AG08396 (cell line): ENCODE measurements at regions not wholly inside any gene's neighbourhood (a gene's known extent, or its start where the extent isn't known, plus 50 kb on each side); places are given as distances from the start of the nearest gene placed in this dataset.
"Not testable (repeated sequence)": the region's sequence is repeated elsewhere in the genome, so short reads cannot be mapped to it uniquely, and the experiment has no call there.

Experiments used
- DNase-seq: peaks from one replicate; pipeline ENCODE4 v3.0.0; 2012; ENCODE audit warnings: low spot score, mixed read lengths

DNA sequence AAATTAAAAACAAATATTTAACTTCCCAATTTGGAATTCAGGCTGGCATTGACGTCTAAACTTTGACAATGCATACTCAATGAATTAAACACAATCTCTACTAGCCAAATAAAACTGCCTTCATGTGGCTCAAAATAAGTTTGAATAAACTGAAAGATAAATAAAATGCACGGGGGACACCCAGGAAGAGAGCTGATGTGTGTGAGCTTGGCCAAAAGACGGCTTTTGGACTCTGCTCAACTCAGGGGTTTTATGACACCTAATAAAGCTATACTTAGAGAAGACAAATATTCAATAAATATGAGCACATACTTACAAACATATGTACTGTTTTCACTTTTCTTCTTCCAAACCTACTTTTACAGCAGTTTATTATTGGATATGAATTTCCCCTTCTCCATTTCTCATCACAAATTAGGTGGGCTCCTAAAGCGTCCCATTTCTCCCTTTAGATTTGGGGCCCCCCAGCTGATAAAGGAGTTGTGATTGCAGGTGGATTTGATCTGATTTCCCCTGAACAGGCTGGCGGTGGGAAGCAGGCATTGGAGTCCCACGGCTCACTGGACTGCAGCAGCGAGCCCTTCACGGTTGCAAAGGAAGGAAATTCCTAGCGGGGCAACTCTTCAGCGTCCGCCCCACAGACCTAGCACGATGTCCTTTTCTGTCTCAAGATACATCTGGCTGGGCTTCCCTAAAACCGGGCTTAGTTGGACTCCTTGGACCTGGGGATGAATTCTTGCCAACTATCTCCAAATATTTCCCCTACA lies 79.6 kb downstream of the INSIG1 start:
- no peak for DNase-seq

DNA sequence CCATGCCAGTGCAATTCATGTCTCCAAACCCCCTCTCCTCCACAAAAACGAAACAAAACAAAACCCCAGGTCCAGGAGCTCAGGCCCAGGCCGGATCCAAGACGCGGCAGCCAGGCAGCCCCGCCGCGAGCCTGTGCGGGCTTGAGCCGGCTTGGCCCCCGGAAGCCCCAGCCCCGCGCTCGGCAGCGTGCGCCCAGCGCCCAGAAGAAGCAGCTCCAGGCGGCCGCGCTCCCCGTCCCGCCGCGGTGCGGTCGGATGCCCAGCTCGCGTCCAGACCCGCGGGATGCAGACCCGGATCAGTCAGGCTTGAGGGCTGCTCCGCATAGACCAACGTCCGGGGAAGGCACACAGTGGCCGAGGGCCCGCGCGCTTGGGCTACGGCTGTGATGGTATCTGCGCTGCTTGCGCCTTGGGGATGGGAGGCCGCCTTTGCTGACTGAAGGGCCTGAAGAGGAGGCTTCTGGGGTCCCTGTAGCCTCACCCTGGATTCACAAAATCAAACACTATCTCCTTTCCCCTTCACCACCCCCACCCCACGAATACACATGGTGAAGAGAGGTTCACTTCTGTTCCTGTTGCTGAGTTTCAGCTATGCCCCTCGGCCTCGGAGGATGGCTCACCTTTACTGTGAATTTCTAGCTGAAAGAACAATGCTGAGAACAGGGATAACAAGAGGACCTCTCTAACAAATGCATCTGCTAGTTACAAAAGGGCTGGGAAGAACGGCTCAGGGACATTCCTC lies 79.9 kb upstream of the EN2 start:
- no peak for DNase-seq

DNA sequence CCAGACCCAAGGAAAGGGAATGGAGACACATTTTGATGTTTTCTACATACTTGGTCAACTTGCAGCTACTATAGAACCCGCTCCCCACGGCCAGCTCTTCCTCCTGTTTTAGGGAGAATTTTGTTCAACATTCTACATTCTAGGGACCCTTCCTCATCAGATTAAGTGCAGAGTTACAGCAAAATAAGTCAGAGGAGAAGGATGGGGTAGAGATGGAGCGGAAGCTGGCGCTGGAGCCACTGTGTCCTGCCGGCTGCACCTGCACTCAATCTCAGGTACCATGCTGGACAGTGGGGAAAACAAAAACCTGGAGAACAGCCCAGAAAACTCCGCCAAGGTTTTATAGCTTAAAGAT lies 79.4 kb upstream of the EN2 start:
- no peak for DNase-seq

DNA sequence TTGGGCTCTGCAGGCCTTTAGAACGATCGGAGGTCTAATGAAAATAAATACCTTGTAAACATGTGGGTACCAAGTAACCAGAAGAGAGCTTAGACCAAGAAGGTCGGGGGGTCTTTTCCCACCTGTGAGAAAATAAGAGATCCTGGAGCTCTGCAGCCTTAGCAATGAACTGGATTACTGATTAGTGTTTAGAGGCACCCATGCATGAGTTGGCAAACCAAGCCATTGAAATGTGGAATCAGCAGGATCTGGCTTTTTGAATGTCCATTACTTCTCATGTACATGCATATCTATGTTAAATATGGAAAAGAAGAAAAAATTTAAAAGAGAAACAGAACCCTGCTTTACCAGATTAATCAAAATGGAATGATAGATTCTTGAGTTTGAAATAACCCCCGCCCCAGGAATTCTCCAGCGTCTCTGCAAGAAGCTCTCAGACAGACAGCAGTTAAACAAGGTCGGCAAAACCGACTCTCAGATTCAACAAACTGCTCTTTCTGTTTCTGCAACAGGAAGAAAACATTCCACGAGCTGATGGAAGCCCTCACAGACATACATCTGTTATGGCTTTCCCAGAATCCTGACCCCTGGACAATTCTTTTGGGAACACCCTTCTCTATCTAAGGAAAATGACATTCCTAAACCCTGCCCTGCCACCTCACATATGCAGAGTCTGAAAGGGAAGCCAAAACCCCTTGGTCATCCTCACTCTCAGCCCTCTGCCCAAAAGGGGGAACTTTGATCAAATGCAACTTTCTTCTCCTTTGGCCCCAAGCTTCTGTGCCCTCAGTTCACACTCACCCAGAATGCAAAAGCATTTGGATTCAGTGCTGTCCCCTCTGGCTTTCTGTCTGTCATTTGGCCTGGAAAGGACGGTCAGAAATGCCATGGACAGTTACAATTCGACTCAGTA lies 78.7 kb upstream of the EN2 start:
- no peak for DNase-seq

DNA sequence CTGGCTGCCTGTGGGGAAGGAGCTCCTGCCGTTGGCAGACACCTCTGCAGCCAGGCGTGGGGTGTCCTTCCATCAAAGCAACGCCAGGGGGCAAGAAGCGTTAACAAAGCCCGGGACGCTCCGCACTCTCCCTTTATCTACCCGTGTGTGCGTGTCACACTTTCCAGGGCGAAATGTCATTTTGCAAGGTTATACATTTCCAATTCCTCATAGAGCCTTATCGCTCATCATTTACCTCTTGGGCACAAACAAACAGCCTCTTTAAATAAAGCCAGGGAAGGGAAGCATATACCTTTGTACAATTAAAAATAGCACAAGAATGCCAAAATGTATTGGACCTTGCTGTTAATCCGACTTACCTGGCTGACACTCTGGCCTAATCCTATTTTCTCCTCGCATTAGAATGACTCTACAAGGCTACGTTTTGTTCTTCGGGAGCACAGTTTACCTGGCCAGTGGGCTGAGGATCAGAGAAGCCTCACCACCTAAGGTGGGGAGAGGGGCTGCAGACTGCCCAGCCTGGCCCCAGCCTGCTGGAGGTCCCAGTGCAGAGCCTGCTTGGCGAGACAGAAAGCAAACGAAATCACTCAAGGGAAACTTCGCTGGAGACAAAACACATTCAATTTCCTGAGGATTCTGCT lies 77.6 kb upstream of the EN2 start:
- peak; percentile 89 for DNase-seq

DNA sequence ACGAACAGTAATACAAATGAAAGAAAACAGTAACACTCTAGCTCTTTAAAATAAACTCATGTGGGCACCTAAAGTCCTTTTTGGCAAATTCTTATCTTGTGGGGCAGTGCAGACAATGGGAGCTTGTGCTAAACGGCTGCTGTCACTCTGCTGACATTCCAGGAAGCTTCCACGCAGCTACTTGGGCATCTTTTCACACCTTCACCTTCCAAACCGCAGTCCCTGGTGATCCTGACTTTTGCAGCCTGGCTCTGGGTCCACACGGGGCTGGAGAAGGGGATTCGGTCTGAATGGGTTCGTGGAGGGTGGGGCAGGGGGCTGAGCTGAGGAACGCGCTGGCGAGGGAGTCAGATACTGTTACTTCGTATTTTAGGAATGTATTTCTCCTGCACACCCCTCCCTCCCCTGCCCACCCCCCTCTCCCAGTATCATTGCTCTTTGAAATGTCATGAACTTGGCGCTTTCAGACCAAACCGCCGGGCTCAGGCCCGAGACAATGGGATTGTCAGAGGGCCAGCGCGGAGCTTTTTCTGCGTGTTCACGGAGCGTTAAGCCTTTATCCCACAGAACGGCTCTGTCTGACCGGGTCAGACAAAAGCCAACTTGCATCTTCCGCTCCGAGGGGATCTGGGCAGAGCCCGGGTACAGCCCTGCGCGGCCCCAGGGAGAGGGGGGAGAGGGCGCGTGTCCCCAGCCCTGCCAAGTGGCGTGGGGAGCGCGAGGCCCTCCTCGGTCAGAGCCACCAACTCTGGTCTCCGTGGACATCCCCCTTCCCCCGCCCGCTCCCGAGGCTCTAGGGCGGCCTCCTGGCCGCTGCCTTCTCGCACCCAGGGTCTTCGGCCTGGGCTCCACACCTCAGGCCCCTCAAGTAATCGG lies 76.7 kb upstream of the EN2 start:
- DNase-seq = no peak

DNA sequence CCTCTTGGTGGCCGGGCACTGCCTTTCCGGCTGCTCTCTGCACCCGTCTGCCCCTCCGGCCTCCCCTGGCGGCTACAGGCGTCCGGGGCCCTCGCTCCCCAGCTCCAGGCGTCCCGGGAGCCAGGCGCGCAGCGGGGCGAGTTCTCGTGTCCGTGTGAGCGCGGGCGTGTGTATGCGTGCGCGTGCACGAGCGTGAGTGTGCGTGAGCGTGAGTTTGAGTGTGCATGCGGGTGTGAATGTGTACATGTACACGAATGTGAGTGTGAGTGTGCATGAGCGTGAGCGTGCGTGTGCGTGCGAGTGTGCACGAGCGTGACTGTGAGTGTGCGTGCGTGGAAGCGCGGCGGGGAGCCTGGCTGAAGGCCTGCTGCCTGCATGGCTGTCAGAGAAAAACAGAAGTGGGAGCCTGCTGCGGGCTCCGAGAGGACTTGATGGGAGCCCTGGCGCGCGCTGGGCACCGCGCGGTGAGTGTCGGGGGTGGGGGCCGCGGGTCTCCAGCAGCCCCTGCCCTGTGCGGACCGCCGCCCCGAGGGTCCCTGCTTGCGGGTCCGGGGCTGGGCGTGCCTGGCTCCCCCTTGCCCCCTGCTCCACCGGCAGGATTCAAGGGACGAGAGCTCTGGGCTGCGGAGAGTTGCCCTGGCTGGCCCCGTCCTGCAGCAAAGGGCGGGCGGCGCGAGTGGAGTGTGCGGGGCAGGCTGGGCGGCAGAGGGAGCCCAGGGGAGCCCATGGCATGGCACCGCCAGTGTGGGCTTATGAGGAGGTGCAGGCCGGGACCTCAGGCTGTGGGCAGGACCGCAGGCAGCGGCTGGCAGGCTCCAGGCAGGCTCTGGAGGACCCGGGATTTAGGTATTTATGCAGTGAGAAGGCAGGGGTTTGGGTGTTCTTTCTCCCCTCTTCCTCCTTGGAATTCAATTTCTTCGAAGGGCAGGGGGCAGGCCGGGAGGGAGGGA lies 75.8 kb upstream of the EN2 start:
- no peak for DNase-seq

DNA sequence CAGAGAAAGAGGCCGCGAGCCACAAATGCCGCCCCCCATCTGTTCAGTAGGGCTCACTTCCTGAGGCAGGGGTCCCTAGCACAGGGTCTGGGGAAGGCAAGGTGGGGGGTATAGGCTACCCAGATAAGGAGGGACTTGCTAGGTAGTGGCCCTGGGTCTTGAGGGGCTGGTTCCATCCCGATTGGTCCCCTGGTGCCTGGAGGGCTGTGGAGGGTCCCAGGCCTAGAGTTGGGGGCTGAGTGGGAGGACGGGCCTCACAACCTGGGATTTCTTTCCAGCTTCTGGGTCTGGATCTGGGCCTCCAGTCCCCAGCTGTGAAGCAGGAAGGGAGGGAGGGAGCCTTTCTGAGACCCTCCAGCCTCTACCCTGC lies 75.1 kb upstream of the EN2 start:
- no peak for DNase-seq

DNA sequence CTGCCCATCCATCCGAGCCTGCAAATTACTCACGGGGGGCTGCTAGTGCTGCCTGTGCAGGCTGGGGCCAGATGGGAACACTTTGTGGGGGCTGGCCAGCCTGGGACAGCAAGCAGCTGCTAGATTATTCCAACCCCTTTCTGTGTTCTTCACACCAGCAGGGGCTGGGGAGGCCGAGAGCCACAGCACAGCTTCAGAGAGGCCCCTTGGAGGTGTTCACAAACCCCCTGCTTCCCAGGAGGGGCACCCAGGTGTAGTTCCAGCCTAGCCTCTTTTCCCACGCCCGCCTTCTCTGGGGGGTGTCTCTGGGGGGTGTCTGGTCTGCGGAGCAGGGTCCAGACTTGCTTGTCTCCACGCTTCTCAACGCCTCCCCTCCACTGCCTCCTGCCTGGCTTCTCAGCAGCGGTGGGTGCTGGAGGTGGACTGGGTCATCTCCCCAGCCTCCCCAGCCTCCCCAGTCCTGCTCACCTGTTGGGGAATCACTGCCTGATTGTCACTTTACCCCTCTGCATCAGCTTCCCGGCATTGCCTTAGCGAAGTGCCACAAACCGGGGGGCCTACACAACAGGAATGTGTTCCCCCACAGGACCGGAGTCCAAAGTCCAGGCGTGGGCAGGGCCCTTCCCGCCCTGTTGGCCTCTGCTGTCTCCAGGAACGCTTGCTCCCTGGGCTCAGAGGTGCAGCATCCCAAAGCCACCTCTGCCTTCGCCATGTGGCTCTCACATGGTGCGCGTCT lies 74.0 kb upstream of the EN2 start:
- no peak for DNase-seq

DNA sequence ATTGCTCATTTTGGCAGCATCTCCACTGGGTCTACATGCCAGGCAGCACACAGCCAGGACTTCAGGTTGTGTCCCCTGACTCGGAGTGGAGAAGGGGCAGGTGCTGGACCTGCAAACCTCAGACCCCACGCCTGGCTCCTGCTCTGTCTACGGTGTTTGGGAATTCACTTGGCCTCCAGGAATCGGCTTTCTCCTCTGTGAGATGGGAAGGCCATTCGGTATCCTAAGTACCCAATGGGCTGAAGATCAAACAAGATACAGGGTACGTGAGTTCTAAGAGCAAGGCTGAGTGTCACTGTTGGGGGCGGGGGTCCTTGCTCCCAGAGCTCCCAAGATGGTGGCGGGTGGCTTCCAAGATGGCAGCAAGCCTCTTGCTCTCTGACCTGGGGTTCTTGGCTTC lies 73.2 kb upstream of the EN2 start:
- no peak for DNase-seq

DNA sequence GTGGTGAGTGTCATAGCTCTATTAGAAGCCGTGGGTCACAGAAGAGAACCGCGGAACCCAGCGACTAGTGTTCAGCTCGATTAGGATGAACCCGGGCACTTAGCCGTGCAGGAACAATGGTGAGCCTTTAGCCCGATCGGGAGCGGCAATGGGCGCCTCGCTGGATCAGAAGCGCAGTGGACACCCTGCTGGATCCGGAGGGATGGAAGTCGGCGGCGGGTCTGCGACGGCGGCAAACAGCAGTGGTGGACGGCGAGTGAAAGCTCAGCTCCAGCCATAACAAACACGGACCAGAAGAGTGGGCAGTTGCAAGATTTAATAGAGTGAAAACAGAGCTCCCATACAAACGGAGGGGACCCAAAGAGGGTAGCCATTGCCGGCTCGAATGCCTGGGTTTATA lies 72.7 kb upstream of the EN2 start:
- not testable (repeated sequence) for DNase-seq

DNA sequence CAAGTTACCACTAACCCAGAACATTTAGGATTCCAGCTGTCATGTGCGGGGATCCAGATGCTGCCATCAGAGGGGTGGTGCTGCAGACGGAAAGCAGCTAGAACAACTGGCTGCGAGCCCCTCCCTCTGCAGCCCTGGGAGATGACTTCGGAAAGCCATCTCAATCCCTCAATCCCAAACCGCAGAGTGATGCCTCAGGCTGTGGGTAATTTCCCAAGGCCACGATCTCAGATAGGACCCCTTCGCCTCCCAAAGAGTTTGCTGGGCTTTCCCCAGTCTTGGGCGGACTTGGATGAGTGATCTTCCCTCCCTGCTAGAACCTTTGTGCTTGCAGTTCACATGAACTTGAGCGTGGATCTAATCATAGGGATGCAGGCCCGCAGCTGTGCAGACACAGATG lies 71.3 kb upstream of the EN2 start:
- DNase-seq = no peak

DNA sequence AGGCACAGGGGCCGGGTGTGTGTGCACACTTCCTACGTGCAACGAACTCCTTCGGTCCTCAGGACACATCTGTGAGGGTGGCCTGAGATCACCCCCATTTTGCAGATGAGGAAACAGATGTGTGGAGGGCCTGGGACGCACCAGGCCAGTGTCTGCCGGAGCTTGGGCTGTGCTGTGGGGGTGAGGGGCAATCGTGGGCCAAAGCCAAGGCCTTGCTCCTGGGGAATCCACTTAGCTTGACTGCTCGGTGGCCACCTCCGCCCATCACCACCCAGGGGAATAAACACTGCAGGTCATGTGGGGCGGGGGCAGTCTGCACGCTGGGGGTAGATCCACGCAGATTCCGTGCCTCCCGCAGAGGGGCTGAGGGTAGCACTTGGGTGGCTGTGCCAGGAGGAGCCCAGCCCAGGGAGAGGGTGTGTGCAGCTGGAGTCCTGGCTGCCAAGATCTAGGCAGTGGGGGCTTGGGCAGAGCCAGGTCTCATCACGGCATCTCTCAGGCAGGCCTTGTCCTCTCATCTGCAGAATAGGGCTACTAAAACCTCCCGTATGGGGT lies 70.8 kb upstream of the EN2 start:
- DNase-seq = no peak

DNA sequence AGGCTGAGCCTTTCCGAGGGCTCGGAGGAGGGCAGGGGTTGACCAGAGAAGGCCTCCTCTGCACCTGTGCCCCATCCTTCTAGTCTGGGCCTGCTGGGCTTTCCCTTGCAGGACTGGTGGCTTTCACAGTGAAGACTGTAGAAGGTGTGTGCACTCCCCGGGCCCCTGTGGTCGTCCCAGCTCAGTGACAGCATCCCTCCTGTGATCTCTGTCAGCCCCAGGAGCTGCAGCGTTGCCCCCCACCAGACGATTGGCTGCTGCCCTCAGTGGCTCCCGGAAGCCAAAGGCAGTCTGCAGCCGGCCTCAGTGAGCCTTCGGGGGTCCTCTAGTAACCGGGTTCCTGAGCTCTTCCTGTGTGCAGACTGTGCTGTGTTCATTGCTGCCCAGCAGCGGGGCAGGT lies 69.4 kb upstream of the EN2 start:
- no peak for DNase-seq

DNA sequence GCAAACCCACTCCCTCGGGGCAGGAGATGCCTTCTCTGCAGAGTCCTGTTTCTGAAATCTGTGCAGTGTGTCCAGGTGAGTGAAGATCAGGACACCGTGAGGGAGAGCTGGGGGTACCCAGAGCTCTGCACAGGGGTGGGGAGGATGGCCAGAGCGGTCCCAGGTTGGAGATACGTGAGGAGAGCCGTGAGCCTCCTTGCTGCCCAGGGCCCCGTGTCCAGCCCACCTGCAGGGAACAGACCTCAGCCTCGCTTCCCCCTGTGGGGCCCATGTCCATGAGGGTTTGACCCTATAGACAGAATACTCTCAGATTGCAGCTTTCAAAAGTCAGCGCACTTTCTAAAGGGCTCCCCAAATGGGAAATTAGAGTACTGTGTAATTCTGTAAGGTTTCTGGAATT lies 66.5 kb upstream of the EN2 start:
- no peak for DNase-seq

DNA sequence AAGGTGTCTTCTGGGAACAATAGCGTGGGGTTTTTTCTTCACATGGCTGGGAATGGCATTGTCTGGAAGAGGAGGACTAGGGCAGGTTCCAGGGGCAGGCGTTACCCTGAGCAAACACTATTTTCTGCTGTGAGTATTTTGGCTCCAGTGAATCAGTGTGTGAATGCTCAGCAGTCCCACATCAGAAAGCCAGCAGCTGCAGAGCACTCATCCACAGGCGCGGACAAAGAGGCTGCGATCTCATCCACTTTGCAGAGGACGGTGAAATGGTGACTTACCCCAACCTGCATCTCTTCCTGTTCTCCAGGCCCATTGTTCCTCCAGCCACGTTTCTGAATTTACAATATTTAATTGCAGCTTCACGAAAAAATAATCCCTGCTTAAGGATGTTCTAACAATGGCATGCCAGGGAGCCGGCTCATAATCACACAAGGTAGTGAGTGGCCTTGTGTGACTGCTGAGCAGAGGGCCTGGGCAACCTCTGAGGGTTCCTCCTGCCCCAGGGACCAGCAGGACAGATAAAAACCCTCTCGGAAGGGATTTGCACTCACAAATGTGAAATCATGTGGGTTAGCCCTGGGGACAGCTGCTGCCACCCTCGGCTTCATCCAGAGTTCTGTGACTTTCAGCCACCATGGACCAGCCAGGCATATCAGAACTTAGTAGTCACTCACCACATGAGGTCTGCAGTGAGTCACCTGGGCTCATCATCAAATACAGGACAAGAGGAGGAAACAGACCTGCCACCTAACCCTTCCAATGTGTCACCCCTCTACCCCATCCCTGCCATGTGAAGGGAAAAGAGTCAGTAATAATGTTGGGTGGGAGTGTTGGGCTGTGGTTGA lies 65.0 kb upstream of the EN2 start:
- no peak for DNase-seq

DNA sequence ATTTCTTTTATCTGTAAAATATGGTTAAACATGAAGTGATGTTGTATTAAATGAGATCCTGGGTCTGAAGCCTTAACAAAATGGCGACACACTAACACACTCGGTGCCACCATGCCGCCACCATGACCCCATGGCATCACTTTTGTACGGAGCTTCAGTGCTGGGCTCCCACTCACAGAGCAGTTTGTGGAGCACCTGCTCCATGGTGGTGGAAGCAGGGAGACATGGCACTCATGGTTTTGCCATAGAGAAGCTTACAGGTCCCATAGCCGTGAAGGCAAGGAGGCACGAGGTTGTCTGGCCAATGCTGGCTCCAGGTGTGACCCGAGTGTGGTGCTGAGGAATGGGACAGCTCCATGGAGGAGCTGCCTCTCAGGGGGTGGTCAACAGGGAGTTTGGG lies 63.5 kb upstream of the EN2 start:
- no peak for DNase-seq

DNA sequence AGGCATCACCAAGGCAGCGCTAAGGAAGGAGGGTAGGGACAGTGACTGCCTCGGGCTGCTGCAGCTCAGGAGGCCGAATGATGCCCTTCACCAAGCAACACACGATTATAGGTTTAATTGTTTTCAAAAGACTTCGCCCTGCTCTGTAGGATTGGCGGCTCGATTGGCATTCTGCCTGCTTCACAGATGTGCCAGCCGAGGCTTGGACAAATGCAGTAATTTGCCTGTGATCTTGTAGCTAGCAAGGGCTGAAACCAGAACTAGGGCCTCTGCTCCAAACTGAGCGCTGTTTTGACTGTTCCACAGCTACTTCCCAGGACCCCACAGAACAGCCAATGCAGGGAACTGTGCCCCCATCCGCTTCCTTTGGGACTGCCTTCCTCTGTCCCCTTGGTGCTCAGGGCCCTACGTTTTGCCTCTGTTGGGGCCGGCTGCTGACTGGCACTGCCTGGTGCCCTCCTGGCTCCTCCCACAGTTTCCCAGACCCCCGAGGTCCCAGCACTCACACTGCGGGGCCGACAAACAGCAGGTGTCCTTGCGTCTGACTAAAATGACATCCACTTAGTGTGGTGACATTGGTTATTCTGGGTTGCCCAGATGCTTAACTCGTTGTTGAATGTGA lies 62.6 kb upstream of the EN2 start:
- no peak for DNase-seq
